ENCODE measurements at regions not wholly inside any gene's neighbourhood (a gene's known extent, or its start where the extent isn't known, plus 50 kb on each side); places are given as distances from the start of the nearest gene placed in this dataset.
"Not testable (repeated sequence)": the region's sequence is repeated elsewhere in the genome, so short reads cannot be mapped to it uniquely, and the experiment has no call there.

DNA sequence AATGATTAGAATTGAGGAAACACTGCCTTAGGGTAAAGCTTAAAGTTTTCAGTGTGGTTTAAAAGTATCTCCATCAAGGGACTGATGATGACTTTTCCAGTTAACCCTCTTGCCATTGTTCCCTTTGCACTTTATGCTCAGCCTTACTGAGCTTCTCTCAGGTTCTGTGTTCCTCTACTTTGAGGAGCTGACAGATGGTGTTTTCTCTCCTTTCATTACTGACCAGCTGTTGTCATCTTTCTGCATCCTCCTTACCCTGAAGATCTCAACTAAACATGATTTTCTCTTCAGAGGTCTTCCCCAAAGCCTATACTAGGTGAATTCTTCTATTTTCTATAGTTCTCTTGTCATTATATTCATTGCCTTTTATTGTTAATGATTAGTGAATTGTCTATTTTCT is 475.6 kb upstream of the SYNCRIP start:
- no peak for DNase-seq
- H3K27ac Mint-ChIP-seq, result peak overlapping the region in 1 of 6 donors; percentile 29
- no peak for ATAC-seq (ENCODE audit: low read depth in 2 of 2)
- H3K4me3 Mint-ChIP-seq, result no peak overlapping the region
- no peaks in the 10 kb centered on the region for H3K27me3 Mint-ChIP-seq
- H3K36me3 Mint-ChIP-seq, result no peaks in the 10 kb centered on the region
- no peaks in the 10 kb centered on the region for H3K4me1 Mint-ChIP-seq
- peaks cover 0 to 5% (median 3%) of the 10 kb centered on the region in 7 donors for H3K9me3 Mint-ChIP-seq

GRCh38 chr6:86107985-86108384 is 465.3 kb upstream of the SYNCRIP start:
- H3K27me3 Mint-ChIP-seq, result no peaks in the 10 kb centered on the region
- no peak for ATAC-seq (ENCODE audit: low read depth in 2 of 2)

GRCh38 chr6:86087954-86088353 is 445.3 kb upstream of the SYNCRIP start:
- Mint-ChIP-seq H3K4me1 (no peaks in the 10 kb centered on the region), H3K36me3 (peaks cover 0 to 4% of the 10 kb centered on the region in 2 donors), H3K27ac (no peak overlapping the region), H3K9me3 (peaks cover 7 to 35% (median 26%) of the 10 kb centered on the region in 7 donors), H3K27me3 (no peaks in the 10 kb centered on the region), H3K4me3 (no peak overlapping the region)
- no peak for ATAC-seq (ENCODE audit: low read depth in 2 of 2)
- DNase-seq, result no peak

More at GRCh38 chr6:86107985-86108384, 465.3 kb upstream of the SYNCRIP start:
- Mint-ChIP-seq H3K36me3 (peaks cover 0 to 5% of the 10 kb centered on the region in 2 donors), H3K27ac (no peak overlapping the region), H3K4me1 (no peaks in the 10 kb centered on the region), H3K4me3 (no peak overlapping the region), H3K9me3 (peaks cover 0 to 23% (median 16%) of the 10 kb centered on the region in 7 donors)
- DNase-seq, result no peak

GRCh38 chr6:86079938-86080337 is 437.3 kb upstream of the SYNCRIP start:
- H3K4me3 Mint-ChIP-seq, result no peak overlapping the region
- H3K27ac Mint-ChIP-seq, result no peak overlapping the region
- no peaks in the 10 kb centered on the region for H3K27me3 Mint-ChIP-seq
- H3K36me3 Mint-ChIP-seq, result no peaks in the 10 kb centered on the region
- ATAC-seq (ENCODE audit: low read depth in 2 of 2) (no peak), DNase-seq (no peak)
- H3K9me3 Mint-ChIP-seq, result peaks cover 3 to 32% (median 7%) of the 10 kb centered on the region in 7 donors
- H3K4me1 Mint-ChIP-seq, result no peaks in the 10 kb centered on the region

GRCh38 chr6:86070151-86070550 is 427.5 kb upstream of the SYNCRIP start:
- Mint-ChIP-seq H3K4me1 (no peaks in the 10 kb centered on the region), H3K27ac (no peak overlapping the region), H3K36me3 (no peaks in the 10 kb centered on the region), H3K27me3 (no peaks in the 10 kb centered on the region), H3K4me3 (no peak overlapping the region), H3K9me3 (peaks cover 0 to 9% (median 0%) of the 10 kb centered on the region in 7 donors)
- DNase-seq, result no peak
- ATAC-seq (ENCODE audit: low read depth in 2 of 2), result no peak

DNA sequence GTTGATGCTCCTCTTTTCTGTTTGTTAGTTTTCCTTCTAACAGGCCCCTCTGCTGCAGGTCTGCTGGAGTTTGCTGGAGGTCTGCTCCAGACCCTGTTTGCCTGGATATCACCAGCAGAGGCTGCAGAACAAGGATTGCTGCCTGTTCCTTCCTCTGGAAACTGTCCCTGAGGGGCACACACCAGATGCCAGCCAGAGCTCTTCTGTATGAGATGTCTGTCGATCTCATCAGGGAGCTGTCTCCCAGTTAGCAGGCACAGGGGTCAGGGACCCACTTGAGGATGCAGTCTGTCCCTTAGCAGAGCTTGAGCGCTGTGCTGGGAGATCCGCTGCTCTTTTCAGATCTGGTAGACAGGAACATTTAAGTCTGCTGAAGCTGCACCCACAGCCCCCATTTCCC is 422.3 kb upstream of the SYNCRIP start:
- H3K4me3 Mint-ChIP-seq; H3K27me3 Mint-ChIP-seq; H3K4me1 Mint-ChIP-seq; H3K27ac Mint-ChIP-seq; H3K36me3 Mint-ChIP-seq; ATAC-seq (ENCODE audit: low read depth in 2 of 2); DNase-seq: not testable (repeated sequence)
- peaks cover 2 to 19% (median 10%) of the 10 kb centered on the region in 7 donors for H3K9me3 Mint-ChIP-seq

DNA sequence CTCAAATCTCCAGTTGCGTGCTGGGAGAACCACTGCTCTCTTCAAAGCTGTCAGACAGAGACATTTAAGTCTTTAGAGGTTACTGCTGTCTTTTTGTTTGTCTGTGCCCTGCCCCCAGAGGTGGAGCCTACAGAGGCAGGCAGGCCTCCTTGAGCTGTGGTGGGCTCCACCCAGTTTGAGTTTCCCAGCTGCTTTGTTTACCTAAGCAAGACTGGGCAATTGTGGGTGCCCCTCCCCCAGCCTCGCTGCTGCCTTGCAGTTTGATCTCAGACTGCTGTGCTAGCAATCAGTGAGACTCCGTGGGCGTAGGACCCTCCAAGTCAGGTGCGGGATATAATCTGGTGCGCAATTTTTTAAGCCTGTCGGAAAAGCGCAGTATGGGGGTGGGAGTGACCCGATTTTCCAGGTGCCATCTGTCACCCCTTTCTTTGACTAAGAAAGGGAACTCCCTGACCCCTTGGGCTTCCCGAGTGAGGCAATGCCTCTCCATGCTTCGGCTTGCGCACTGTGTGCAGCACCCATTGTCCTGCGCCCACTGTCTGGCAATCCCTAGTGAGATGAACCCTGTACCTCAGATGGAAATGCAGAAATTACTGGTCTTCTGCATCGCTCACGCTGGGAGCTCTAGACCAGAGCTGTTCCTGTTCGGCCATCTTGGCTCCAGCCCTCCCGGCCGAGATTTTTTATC is 414.8 kb upstream of the SYNCRIP start:
- H3K9me3 Mint-ChIP-seq, result peaks cover 8 to 32% (median 17%) of the 10 kb centered on the region in 7 donors
- not testable (repeated sequence) for DNase-seq; H3K36me3 Mint-ChIP-seq; H3K27me3 Mint-ChIP-seq; H3K4me1 Mint-ChIP-seq; H3K4me3 Mint-ChIP-seq; H3K27ac Mint-ChIP-seq; ATAC-seq (ENCODE audit: low read depth in 2 of 2)

- H3K9me3 Mint-ChIP-seq, result peaks cover 3 to 15% (median 12%) of the 10 kb centered on the region in 7 donors
- H3K27ac Mint-ChIP-seq, result no peak overlapping the region
- H3K4me1 Mint-ChIP-seq, result no peaks in the 10 kb centered on the region
- ATAC-seq (ENCODE audit: low read depth in 2 of 2) (no peak), DNase-seq (no peak)
- no peaks in the 10 kb centered on the region for H3K27me3 Mint-ChIP-seq
- H3K36me3 Mint-ChIP-seq, result no peaks in the 10 kb centered on the region
- no peak overlapping the region for H3K4me3 Mint-ChIP-seq
Observed at GRCh38 chr6:86045038-86045437, 402.4 kb upstream of the SYNCRIP start.

GRCh38 chr6:86042214-86042613 is 399.5 kb upstream of the SYNCRIP start:
- H3K27ac Mint-ChIP-seq, result no peak overlapping the region
- ATAC-seq (ENCODE audit: low read depth in 2 of 2), result no peak

GRCh38 chr6:86031713-86032112 is 389.0 kb upstream of the SYNCRIP start:
- ATAC-seq (ENCODE audit: low read depth in 2 of 2), result no peak
- Mint-ChIP-seq H3K9me3 (peaks cover 0 to 10% (median 7%) of the 10 kb centered on the region in 7 donors), H3K27me3 (no peaks in the 10 kb centered on the region), H3K4me1 (no peaks in the 10 kb centered on the region), H3K36me3 (no peaks in the 10 kb centered on the region), H3K27ac (no peak overlapping the region), H3K4me3 (no peak overlapping the region)
- DNase-seq, result no peak

More at GRCh38 chr6:86042214-86042613, 399.5 kb upstream of the SYNCRIP start:
- no peak overlapping the region for H3K4me3 Mint-ChIP-seq
- H3K27me3 Mint-ChIP-seq, result no peaks in the 10 kb centered on the region
- H3K36me3 Mint-ChIP-seq, result no peaks in the 10 kb centered on the region
- no peak for DNase-seq
- peaks cover 3 to 16% (median 7%) of the 10 kb centered on the region in 7 donors for H3K9me3 Mint-ChIP-seq
- no peaks in the 10 kb centered on the region for H3K4me1 Mint-ChIP-seq

DNA sequence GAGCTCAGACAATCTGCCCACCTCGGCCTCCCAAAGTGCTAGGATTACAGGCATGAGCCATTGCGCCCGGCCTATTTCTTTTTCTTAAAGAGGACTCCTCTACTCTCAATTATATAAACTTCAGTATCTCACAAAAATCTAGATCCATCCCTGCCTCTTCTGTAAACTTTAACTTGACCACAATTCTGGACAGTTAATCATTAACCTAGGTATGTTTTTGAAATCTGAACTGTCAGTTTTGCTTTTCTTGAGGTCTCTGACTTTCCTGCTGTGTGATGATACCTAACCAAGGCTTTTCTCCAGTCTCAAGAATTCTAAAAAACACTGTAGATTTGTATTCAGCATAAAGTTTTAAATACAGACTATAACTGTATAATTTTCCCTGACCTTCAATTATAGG is 388.2 kb upstream of the SYNCRIP start:
- H3K4me3 Mint-ChIP-seq, result no peak overlapping the region
- no peaks in the 10 kb centered on the region for H3K4me1 Mint-ChIP-seq
- H3K36me3 Mint-ChIP-seq, result no peaks in the 10 kb centered on the region
- peaks cover 0 to 10% (median 7%) of the 10 kb centered on the region in 7 donors for H3K9me3 Mint-ChIP-seq
- H3K27me3 Mint-ChIP-seq, result no peaks in the 10 kb centered on the region
- DNase-seq (no peak), ATAC-seq (ENCODE audit: low read depth in 2 of 2) (no peak)
- no peak overlapping the region for H3K27ac Mint-ChIP-seq

- H3K27me3 Mint-ChIP-seq, result no peaks in the 10 kb centered on the region
- H3K4me3 Mint-ChIP-seq, result no peak overlapping the region
- H3K27ac Mint-ChIP-seq, result no peak overlapping the region
- ATAC-seq (ENCODE audit: low read depth in 2 of 2) (no peak), DNase-seq (no peak)
- H3K36me3 Mint-ChIP-seq, result no peaks in the 10 kb centered on the region
- peaks cover 0 to 4% (median 0%) of the 10 kb centered on the region in 7 donors for H3K9me3 Mint-ChIP-seq
- no peaks in the 10 kb centered on the region for H3K4me1 Mint-ChIP-seq
Observed at GRCh38 chr6:86028776-86029175, 386.1 kb upstream of the SYNCRIP start.

GRCh38 chr6:86026890-86027289 is 384.2 kb upstream of the SYNCRIP start:
- not testable (repeated sequence) for H3K36me3 Mint-ChIP-seq; DNase-seq; H3K9me3 Mint-ChIP-seq; H3K27me3 Mint-ChIP-seq; H3K27ac Mint-ChIP-seq; H3K4me3 Mint-ChIP-seq; ATAC-seq (ENCODE audit: low read depth in 2 of 2); H3K4me1 Mint-ChIP-seq

DNA sequence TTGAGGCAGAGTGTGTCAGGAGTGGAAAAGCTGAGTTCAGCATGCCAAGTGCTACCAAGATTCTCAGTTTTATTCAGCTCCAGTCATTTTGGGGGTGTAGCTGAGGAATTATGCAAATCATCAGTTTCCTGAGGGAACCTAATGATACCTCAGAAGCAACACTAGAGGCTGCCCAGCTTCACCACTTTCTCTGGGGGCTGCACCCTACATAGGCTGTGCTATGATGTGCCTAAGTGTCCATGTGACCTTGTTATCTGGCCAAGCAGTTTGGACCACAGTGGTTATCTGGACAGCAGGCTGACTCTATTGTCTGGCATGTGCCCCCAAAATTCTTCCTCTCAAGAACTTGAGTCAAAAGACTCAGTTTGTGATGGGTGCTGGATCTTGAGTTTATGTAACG is 374.6 kb upstream of the SYNCRIP start:
- Mint-ChIP-seq H3K36me3 (no peaks in the 10 kb centered on the region), H3K4me1 (no peaks in the 10 kb centered on the region), H3K27me3 (no peaks in the 10 kb centered on the region), H3K9me3 (peaks cover 0 to 3% (median 0%) of the 10 kb centered on the region in 7 donors), H3K4me3 (no peak overlapping the region), H3K27ac (no peak overlapping the region)
- no peak for ATAC-seq (ENCODE audit: low read depth in 2 of 2)
- no peak for DNase-seq
